ENCODE measurements at regions not wholly inside any gene's neighbourhood (a gene's known extent, or its start where the extent isn't known, plus 50 kb on each side); places are given as distances from the start of the nearest gene placed in this dataset.

GRCh38 chr6:147150293-147150692 lies 53.9 kb upstream of the STXBP5 start:
- no peaks in the 10 kb centered on the region for H3K27me3 ChIP-seq (ENCODE audit: control insufficient read depth in 1 of 2, insufficient read depth in 2 of 2, low read length in 1 of 2)
- H3K36me3 ChIP-seq (ENCODE audit: control insufficient read depth in 1 of 2, insufficient read depth in 2 of 2, low read length in 1 of 2) = no peaks in the 10 kb centered on the region
- no peak overlapping the region for H3K27ac ChIP-seq (ENCODE audit: low read depth in 1 of 2, low read length in 2 of 2)
- H3K9me3 ChIP-seq (ENCODE audit: control insufficient read depth, low read length) = no peaks in the 10 kb centered on the region
- WGBS, 2 donors = 84 to 89% methylated on average over 1 of the region's 1 CpG
- intact Hi-C loops (cut with DNase I) = no loop called here
- DNase-seq (no peak), ATAC-seq (ENCODE audit: low FRiP score) (no peak)
- H3K4me3 ChIP-seq (ENCODE audit: low read length in 2 of 2) = no peak overlapping the region
- no peaks in the 10 kb centered on the region for H3K4me1 ChIP-seq (ENCODE audit: control insufficient read depth in 1 of 2, insufficient read depth in 2 of 2, low read length in 2 of 2)
